KMS-11 (cell line): ENCODE measurements at regions not wholly inside any gene's neighbourhood (a gene's known extent, or its start where the extent isn't known, plus 50 kb on each side); places are given as distances from the start of the nearest gene placed in this dataset.

Source experiments
- H2AFZ ChIP-seq: fragments of 200-600 bp; sonication (generic); 2 replicates; pipeline ENCODE4 v1.6.1; 2016; ENCODE audit warnings: antibody characterized with exemption, mixed run types, low read depth
- H3K27ac ChIP-seq: fragments of 200-600 bp; sonication (generic); 2 replicates; pipeline ENCODE4 v1.6.1; 2016; ENCODE audit warnings: mild to moderate bottlenecking, mixed run types
- H3K27me3 ChIP-seq: fragments of 200-600 bp; sonication (generic); 2 replicates; pipeline ENCODE4 v1.6.1; 2017; ENCODE audit warnings: mild to moderate bottlenecking, low read depth, mixed run types, moderate library complexity; ENCODE audit not compliant: insufficient read depth
- H3K36me3 ChIP-seq: fragments of 200-600 bp; sonication (generic); 2 replicates; pipeline ENCODE4 v1.6.1; 2017; ENCODE audit warnings: mild to moderate bottlenecking, mixed run types; ENCODE audit not compliant: insufficient read depth
- H3K4me1 ChIP-seq: fragments of 200-600 bp; sonication (generic); 2 replicates; pipeline ENCODE4 v1.6.1; 2016; ENCODE audit warnings: mild to moderate bottlenecking, low read depth, mixed run types; ENCODE audit not compliant: poor library complexity, severe bottlenecking
- H3K4me2 ChIP-seq: fragments of 200-600 bp; sonication (generic); 2 replicates; pipeline ENCODE4 v1.7.0; 2016; ENCODE audit warnings: mild to moderate bottlenecking, mixed run types
- H3K4me3 ChIP-seq: fragments of 200-600 bp; sonication (generic); IDR thresholded peaks from 2 replicates; pipeline ENCODE4 v1.6.1; 2017; ENCODE audit warnings: low read depth, low read length, mixed read lengths; ENCODE audit not compliant: insufficient read depth
- H3K79me2 ChIP-seq: fragments of 200-600 bp; sonication (generic); 2 replicates; pipeline ENCODE4 v1.6.1; 2016; ENCODE audit warnings: low read depth, mixed run types; ENCODE audit not compliant: insufficient read depth
- H3K9ac ChIP-seq: fragments of 200-600 bp; sonication (generic); 2 replicates; pipeline ENCODE4 v1.6.1; 2016; ENCODE audit warnings: mild to moderate bottlenecking, mixed run types
- H4K20me1 ChIP-seq: fragments of 200-600 bp; sonication (generic); 2 replicates; pipeline ENCODE4 v1.6.1; 2016; ENCODE audit warnings: mild to moderate bottlenecking, mixed run types; ENCODE audit not compliant: insufficient read depth
- TF ChIP-seq, protein P1 (sequence below): fragments of 200-600 bp; sonication (generic); conservative IDR thresholded peaks from 2 replicates; pipeline ENCODE4 v1.6.1; 2017; ENCODE audit warnings: low read depth, mild to moderate bottlenecking, antibody characterized with exemption, low read length, moderate library complexity, mixed read lengths

DNA sequence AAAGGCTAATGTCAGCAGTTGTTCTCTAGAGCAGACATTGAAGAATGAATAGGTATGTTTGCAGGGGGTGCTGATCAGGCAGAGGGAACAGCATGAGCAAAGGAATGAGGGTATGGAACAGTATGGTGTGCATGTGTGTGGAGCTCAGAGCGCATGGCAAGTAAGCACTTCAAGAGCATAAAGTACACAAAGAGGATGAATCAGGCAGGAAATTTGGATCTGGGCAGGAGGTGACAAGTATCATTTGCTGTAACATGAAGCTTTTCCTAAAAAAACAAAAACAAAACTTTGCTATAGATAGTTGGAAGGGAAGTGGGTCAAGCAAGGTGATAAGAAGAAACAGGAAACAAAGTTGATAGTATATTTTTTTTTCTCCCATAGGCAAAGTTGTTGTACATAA is 746.8 kb downstream of the HDGFL1 start:
- Histone ChIP-seq H3K4me3 (no peak overlapping the region), H4K20me1 (no peaks in the 10 kb centered on the region), H2AFZ (no peak overlapping the region), H3K36me3 (no peaks in the 10 kb centered on the region), H3K27ac (no peak overlapping the region), H3K79me2 (no peaks in the 10 kb centered on the region), H3K27me3 (no peaks in the 10 kb centered on the region), H3K4me2 (no peak overlapping the region), H3K9ac (no peak overlapping the region), H3K4me1 (no peaks in the 10 kb centered on the region)
- TF ChIP-seq, protein P1, sequence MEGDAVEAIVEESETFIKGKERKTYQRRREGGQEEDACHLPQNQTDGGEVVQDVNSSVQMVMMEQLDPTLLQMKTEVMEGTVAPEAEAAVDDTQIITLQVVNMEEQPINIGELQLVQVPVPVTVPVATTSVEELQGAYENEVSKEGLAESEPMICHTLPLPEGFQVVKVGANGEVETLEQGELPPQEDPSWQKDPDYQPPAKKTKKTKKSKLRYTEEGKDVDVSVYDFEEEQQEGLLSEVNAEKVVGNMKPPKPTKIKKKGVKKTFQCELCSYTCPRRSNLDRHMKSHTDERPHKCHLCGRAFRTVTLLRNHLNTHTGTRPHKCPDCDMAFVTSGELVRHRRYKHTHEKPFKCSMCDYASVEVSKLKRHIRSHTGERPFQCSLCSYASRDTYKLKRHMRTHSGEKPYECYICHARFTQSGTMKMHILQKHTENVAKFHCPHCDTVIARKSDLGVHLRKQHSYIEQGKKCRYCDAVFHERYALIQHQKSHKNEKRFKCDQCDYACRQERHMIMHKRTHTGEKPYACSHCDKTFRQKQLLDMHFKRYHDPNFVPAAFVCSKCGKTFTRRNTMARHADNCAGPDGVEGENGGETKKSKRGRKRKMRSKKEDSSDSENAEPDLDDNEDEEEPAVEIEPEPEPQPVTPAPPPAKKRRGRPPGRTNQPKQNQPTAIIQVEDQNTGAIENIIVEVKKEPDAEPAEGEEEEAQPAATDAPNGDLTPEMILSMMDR = no peak

DNA sequence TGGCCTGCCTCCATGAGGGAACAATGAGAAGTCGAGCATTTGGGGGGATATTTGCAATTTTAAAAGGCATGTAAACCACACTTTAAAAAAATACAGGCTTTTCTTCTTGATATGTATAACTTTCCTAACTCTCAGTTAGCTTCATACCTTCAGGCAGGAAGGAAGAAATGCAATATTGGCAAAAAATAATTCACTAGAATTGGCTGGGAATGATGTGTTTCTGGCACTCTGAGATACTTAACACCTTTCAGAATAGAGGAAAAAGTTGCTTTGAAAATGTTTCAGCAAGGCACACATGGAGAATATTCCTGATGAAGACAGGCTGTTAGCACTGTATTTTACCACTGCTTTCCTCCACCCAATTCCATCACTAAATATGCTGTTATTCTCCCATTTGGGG is 747.6 kb downstream of the HDGFL1 start:
- TF ChIP-seq, protein P1 = no peak
- Histone ChIP-seq H3K79me2 (no peaks in the 10 kb centered on the region), H3K4me1 (no peaks in the 10 kb centered on the region), H3K27ac (no peak overlapping the region), H3K36me3 (no peaks in the 10 kb centered on the region), H3K4me2 (no peak overlapping the region), H3K27me3 (no peaks in the 10 kb centered on the region), H4K20me1 (no peaks in the 10 kb centered on the region), H2AFZ (no peak overlapping the region), H3K4me3 (no peak overlapping the region), H3K9ac (no peak overlapping the region)

GRCh38 chr6:23319582-23319981 is 750.2 kb downstream of the HDGFL1 start:
- H3K36me3 ChIP-seq = no peaks in the 10 kb centered on the region
- no peak overlapping the region for H3K4me2 ChIP-seq
- TF ChIP-seq, protein P1 = no peak
- H3K9ac ChIP-seq = no peak overlapping the region
- H3K27me3 ChIP-seq = no peaks in the 10 kb centered on the region
- H3K4me3 ChIP-seq = no peak overlapping the region
- H3K27ac ChIP-seq = no peak overlapping the region
- H2AFZ ChIP-seq = no peak overlapping the region
- no peaks in the 10 kb centered on the region for H3K79me2 ChIP-seq
- H3K4me1 ChIP-seq = no peaks in the 10 kb centered on the region
- H4K20me1 ChIP-seq = no peaks in the 10 kb centered on the region

DNA sequence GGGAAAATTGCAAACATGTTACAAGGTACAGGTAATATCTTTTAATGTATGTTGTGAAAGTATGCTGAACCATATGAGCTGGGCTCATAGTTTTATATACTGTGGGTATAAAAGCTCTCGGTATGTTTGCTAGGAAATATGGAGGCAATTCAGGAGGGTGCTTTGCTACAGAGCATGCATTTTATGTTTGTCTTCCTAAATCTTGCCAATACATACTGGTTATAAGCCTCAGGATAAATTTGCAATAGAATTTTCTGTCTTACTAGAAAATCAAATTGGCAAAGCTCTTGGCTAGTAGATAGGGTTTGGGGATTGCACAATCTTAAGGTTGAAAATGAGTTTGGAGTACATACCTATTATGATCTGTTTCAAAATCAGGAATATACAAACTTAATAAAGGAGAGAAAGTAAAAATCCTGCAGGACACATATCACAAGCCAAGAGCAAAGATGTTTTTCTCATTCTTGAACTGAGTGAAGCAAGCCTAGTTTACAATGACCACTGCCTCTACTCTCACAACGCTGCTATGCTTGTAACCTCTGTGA is 751.2 kb downstream of the HDGFL1 start:
- Histone ChIP-seq H3K27ac (no peak overlapping the region), H3K4me3 (no peak overlapping the region), H3K4me2 (no peak overlapping the region), H3K4me1 (no peaks in the 10 kb centered on the region), H3K36me3 (no peaks in the 10 kb centered on the region), H3K9ac (no peak overlapping the region), H3K79me2 (no peaks in the 10 kb centered on the region), H3K27me3 (no peaks in the 10 kb centered on the region), H4K20me1 (no peaks in the 10 kb centered on the region), H2AFZ (no peak overlapping the region)
- TF ChIP-seq, protein P1 = no peak

- TF ChIP-seq, protein P1 = no peak
- Histone ChIP-seq H4K20me1 (no peaks in the 10 kb centered on the region), H3K4me2 (no peak overlapping the region), H3K79me2 (no peaks in the 10 kb centered on the region), H2AFZ (no peak overlapping the region), H3K9ac (no peak overlapping the region), H3K36me3 (no peaks in the 10 kb centered on the region), H3K4me1 (no peaks in the 10 kb centered on the region), H3K27me3 (no peaks in the 10 kb centered on the region), H3K27ac (no peak overlapping the region), H3K4me3 (no peak overlapping the region)
These were observed 754.5 kb downstream of the HDGFL1 start for GRCh38 chr6:23323897-23324296.
